Astrocyte of the cerebellum (primary cell): ENCODE measurements at regions not wholly inside any gene's neighbourhood (a gene's known extent, or its start where the extent isn't known, plus 50 kb on each side); places are given as distances from the start of the nearest gene placed in this dataset.

Experiments
- DNase-seq: peaks from one replicate; pipeline ENCODE4 v3.0.0-alpha.2; 2011; ENCODE audit warnings: low read depth
- H3K4me3 ChIP-seq: 2 replicates; pipeline ENCODE4 v1.5.1; 2011; ENCODE audit warnings: mild to moderate bottlenecking, low read depth, low read length, moderate library complexity
- in situ Hi-C: cut with HindIII; loops from 2 replicates; pipeline ENCODE4 v1.10.0; 2017; ENCODE audit warnings: low sequenced_read_pairs
- TF ChIP-seq, protein P1 (sequence below): IDR thresholded peaks from 2 replicates; pipeline ENCODE4 v1.5.1; 2012; ENCODE audit warnings: low read length, low read depth, moderate library complexity, mild to moderate bottlenecking; ENCODE audit errors: missing control alignments

DNA sequence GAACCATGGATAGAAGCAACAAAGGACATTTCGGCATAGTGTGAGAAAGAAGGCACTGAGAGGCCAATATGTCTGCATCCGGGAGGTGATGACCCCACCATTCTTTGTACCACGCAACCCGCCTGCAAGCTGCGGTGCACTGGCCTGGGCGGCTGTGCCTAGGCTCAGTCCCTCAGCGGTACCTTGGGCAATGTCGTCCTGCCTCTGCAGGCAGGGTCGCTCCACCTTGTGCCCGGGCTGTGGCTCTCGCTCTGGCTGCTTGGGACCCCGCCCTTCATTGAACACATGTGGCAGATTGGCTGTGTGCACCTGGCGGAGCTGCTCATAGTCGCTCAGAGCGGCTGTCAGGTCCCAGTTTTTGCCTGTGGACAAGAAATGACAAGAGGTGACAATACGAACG, 243.2 kb downstream of the KLF13 start:
- TF ChIP-seq, protein P1, sequence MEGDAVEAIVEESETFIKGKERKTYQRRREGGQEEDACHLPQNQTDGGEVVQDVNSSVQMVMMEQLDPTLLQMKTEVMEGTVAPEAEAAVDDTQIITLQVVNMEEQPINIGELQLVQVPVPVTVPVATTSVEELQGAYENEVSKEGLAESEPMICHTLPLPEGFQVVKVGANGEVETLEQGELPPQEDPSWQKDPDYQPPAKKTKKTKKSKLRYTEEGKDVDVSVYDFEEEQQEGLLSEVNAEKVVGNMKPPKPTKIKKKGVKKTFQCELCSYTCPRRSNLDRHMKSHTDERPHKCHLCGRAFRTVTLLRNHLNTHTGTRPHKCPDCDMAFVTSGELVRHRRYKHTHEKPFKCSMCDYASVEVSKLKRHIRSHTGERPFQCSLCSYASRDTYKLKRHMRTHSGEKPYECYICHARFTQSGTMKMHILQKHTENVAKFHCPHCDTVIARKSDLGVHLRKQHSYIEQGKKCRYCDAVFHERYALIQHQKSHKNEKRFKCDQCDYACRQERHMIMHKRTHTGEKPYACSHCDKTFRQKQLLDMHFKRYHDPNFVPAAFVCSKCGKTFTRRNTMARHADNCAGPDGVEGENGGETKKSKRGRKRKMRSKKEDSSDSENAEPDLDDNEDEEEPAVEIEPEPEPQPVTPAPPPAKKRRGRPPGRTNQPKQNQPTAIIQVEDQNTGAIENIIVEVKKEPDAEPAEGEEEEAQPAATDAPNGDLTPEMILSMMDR: no peak
- H3K4me3 ChIP-seq: no peak overlapping the region
- DNase-seq: no peak
- in situ Hi-C loops: no loop called here

DNA sequence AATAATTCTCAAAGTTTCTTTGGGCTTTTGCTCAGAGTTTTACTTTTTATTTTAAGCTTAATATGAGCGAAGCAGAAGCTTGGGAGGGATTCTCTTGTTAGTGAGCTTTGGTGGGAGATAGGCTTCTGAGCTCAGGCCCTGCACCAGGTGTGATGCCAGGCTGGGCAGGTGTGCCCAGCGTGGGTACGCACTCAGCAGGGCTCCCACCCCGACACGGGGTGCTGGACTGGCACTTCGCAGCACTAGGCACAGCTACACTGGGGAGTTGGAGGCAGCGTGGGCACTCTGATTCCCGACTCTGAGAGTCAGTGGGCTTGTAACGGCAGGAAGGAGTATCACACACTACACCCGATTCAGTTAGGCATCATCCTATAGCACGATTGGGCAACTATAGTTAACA, 244.0 kb downstream of the KLF13 start:
- TF ChIP-seq, protein P1: no peak
- in situ Hi-C loops: no loop called here
- DNase-seq: no peak

DNA sequence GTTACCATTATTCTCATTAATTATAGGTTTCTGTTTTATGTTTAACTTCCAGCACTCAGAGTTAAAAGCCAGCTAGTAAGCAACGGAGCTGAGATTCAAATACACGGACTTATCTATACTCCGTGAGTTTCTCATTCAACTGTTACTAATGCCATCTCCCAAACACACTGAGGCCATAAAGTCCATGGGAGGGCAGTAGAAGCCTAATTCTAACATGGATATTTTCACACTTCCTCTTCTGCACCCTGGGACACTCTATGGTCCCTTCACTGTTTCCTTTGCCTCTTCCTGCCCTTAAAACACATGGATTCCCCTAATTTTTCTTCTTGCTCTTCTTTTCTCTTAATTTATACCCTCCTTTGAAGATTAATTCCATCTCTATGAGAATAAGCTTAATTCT, 245.0 kb downstream of the KLF13 start:
- in situ Hi-C loops: no loop called here

More for the DNA sequence above, 244.0 kb downstream of the KLF13 start:
- H3K4me3 ChIP-seq: no peak overlapping the region

DNA sequence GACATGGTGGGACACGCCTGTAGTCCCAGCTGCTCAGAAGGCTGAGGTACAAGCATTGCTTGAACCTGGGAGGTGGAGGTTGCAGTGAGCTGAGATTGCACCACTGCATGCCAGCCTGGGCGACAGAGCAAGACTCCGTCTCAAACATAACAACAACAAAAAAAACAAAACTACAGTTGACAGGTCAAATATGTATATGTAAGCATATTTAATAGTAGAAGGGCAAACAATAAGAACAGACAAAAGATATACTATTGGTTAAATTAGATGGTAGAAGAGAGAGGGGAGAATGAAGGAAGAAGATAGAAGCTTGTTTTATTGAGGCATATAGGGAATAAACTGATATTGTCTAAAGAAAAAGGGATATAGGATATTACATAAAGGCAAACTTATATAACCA, 247.1 kb downstream of the KLF13 start:
- H3K4me3 ChIP-seq: no peak overlapping the region
- TF ChIP-seq, protein P1: no peak
- in situ Hi-C loops: no loop called here
- DNase-seq: no peak

More for the DNA sequence above, 245.0 kb downstream of the KLF13 start:
- no peak overlapping the region for H3K4me3 ChIP-seq
- TF ChIP-seq, protein P1: no peak
- DNase-seq: no peak

DNA sequence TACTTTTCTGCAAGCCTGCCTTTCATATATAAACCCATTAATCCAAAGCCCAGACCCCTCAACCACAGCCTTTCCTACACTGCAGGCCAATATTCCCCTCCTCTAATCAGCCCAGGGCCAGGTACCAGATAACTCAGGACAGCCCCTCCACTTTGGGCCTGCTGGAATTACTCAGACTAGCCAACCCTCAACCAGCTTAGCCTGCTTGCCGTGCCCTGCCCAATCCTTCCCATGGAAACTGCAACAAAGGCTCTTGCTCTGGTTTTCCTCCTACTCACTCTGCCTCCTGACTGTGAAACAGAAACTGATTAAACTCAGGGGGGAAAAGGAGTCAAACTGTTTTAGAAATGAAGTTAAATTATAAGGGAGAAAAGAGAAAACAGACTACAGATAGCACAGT, 248.1 kb downstream of the KLF13 start:
- DNase-seq: no peak
- in situ Hi-C loops: no loop called here
- H3K4me3 ChIP-seq: no peak overlapping the region
- TF ChIP-seq, protein P1: no peak

DNA sequence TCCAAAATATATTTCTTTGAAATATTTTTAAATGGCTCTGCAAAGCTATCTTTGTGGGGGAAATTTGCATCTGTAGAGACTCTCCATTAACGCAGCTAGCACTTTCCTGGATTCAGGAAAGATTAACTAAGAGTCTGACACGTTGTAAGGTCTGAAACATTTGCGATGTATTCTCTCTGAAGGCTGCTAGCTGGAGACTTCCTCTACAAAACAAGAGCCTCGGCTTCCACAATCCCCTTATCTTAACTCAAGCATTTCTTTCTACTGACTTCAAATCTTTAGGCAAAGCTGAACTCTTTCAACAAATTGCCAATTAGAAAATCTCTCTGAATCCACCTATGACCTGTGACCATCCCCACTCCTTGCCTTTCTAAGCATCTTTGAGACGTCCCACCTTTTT, 250.5 kb downstream of the KLF13 start:
- TF ChIP-seq, protein P1: no peak
- in situ Hi-C loops: no loop called here
- DNase-seq: no peak
- H3K4me3 ChIP-seq: no peak overlapping the region

DNA sequence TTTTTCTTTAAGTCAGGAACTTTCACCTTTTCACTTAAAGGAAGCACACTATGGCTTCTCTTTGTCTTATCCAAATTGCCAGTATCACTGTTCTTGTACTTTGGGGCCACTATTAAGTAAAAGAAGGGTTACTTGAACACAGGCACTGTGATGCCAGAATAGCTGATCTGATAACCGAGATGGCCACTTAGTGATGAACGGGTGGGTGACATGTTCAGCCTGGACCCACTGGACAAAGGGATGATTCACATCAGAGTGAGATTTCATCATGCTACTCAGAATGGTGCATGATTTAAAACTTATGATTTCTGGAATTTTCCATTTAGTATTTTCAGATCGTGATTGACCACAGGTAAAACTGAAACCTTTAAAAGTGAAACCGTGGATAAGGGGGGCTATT, 252.6 kb downstream of the KLF13 start:
- no peak overlapping the region for H3K4me3 ChIP-seq
- no peak for DNase-seq
- in situ Hi-C loops: no loop called here
- TF ChIP-seq, protein P1: no peak
